GM23338 (cell line): ENCODE measurements at regions not wholly inside any gene's neighbourhood (a gene's known extent, or its start where the extent isn't known, plus 50 kb on each side); places are given as distances from the start of the nearest gene placed in this dataset.
A peak's percentile ranks its signal among the peaks of the same experiment; 100 is the strongest.
"Not testable (repeated sequence)": the region's sequence is repeated elsewhere in the genome, so short reads cannot be mapped to it uniquely, and the experiment has no call there.

Experiments
- ATAC-seq: fragments of 200-7000 bp; cut with Tn5 transposase; 3 replicates; pipeline ENCODE4 v1.9.1; 2020
- DNase-seq: peaks from one replicate; pipeline ENCODE4 v3.0.0-alpha.2; 2015; ENCODE audit warnings: low spot score
- H2AFZ ChIP-seq: fragments of 200-600 bp; sonication (generic); 2 replicates; pipeline ENCODE4 v1.8.0; 2016; ENCODE audit warnings: antibody characterized with exemption, mild to moderate bottlenecking, moderate library complexity
- H3F3A ChIP-seq: fragments of 200-600 bp; sonication (generic); replicated peaks from 2 replicates; pipeline ENCODE4 v1.8.0; 2017; ENCODE audit warnings: antibody characterized with exemption, mixed run types, low read depth
- H3K27ac ChIP-seq: fragments of 200-600 bp; sonication (generic); 2 replicates; pipeline ENCODE4 v1.6.1; 2016; ENCODE audit warnings: low read depth
- H3K27me3 ChIP-seq: fragments of 200-600 bp; sonication (generic); 2 replicates; pipeline ENCODE4 v1.8.0; 2016; ENCODE audit warnings: mild to moderate bottlenecking, mixed run types, moderate library complexity; ENCODE audit not compliant: insufficient read depth
- H3K36me3 ChIP-seq: fragments of 200-600 bp; sonication (generic); 2 replicates; pipeline ENCODE4 v1.8.0; 2016; ENCODE audit warnings: mild to moderate bottlenecking; ENCODE audit not compliant: insufficient read depth
- H3K4me1 ChIP-seq: fragments of 200-600 bp; sonication (generic); 2 replicates; pipeline ENCODE4 v1.8.0; 2016; ENCODE audit warnings: mild to moderate bottlenecking, moderate library complexity; ENCODE audit not compliant: insufficient read depth
- H3K4me2 ChIP-seq: fragments of 200-600 bp; sonication (generic); 2 replicates; pipeline ENCODE4 v1.7.1; 2017; ENCODE audit warnings: mixed run types
- H3K4me3 ChIP-seq: fragments of 200-600 bp; sonication (generic); 2 replicates; pipeline ENCODE4 v1.6.1; 2016; ENCODE audit warnings: mixed run types
- H3K79me2 ChIP-seq: fragments of 200-600 bp; sonication (generic); replicated peaks from 2 replicates; pipeline ENCODE4 v1.8.0; 2017; ENCODE audit warnings: mild to moderate bottlenecking; ENCODE audit not compliant: insufficient read depth
- H3K9me2 ChIP-seq: fragments of 200-600 bp; sonication (generic); 2 replicates; pipeline ENCODE4 v1.8.0; 2017; ENCODE audit not compliant: insufficient read depth
- H4K20me1 ChIP-seq: fragments of 200-600 bp; sonication (generic); replicated peaks from 2 replicates; pipeline ENCODE4 v1.8.0; 2017; ENCODE audit warnings: mild to moderate bottlenecking; ENCODE audit not compliant: insufficient read depth
- H3K27ac Mint-ChIP-seq: 2 replicates; pipeline ENCODE4 v1.8.0; 2020; ENCODE audit warnings: inconsistent platforms, mild to moderate bottlenecking, moderate library complexity, mixed read lengths
- H3K27me3 Mint-ChIP-seq: 3 replicates; pipeline ENCODE4 v1.8.0; 2022; ENCODE audit warnings: low read depth, mild to moderate bottlenecking, moderate library complexity, mixed read lengths, inconsistent platforms; ENCODE audit not compliant: insufficient read depth, poor library complexity
- H3K36me3 Mint-ChIP-seq: 3 replicates; pipeline ENCODE4 v1.8.0; 2021; ENCODE audit warnings: low read depth, mild to moderate bottlenecking, inconsistent platforms, moderate library complexity, mixed read lengths
- H3K4me1 Mint-ChIP-seq: 3 replicates; pipeline ENCODE4 v1.8.0; 2020; ENCODE audit warnings: mild to moderate bottlenecking, inconsistent platforms, mixed read lengths
- H3K4me3 Mint-ChIP-seq: 3 replicates; pipeline ENCODE4 v1.8.0; 2021; ENCODE audit warnings: moderate library complexity, mild to moderate bottlenecking, inconsistent platforms, mixed read lengths
- H3K9me3 Mint-ChIP-seq: 3 replicates; pipeline ENCODE4 v1.8.0; 2020; ENCODE audit warnings: moderate library complexity, mild to moderate bottlenecking, inconsistent platforms, mixed read lengths
- POLR2AphosphoS5 ChIP-seq: IDR thresholded peaks from 2 replicates; pipeline ENCODE4 v1.6.1; 2016; ENCODE audit warnings: antibody characterized with exemption, low read depth

DNA sequence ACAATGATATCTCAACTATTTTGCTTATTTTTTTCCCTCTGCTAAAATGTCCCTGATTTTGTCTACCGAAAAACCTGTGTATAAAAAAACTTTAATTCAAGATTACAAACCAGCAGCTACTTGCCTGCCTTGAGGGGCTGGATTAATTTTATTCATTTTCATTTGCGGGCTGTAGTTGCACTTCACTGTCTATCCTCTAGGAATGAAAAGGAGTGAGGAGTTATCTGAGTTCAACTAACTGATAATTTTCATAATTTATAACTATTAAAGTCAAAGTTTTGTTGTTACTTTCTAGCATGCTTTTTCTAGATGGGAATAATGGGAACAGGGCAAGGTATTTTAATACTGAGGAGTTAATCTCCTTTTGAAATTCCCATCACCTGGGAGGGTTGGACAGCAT, 50.3 kb upstream of the AGTPBP1 start:
- H2AFZ ChIP-seq, H3K27me3 ChIP-seq, H3K27ac Mint-ChIP-seq, H3K4me3 ChIP-seq, H4K20me1 ChIP-seq, H3K9me3 Mint-ChIP-seq, ATAC-seq, H3K4me3 Mint-ChIP-seq, H3K36me3 Mint-ChIP-seq, H3F3A ChIP-seq, H3K4me2 ChIP-seq, H3K4me1 ChIP-seq, H3K79me2 ChIP-seq, H3K27ac ChIP-seq, DNase-seq, H3K4me1 Mint-ChIP-seq, H3K36me3 ChIP-seq, H3K27me3 Mint-ChIP-seq, H3K9me2 ChIP-seq: not testable (repeated sequence)

DNA sequence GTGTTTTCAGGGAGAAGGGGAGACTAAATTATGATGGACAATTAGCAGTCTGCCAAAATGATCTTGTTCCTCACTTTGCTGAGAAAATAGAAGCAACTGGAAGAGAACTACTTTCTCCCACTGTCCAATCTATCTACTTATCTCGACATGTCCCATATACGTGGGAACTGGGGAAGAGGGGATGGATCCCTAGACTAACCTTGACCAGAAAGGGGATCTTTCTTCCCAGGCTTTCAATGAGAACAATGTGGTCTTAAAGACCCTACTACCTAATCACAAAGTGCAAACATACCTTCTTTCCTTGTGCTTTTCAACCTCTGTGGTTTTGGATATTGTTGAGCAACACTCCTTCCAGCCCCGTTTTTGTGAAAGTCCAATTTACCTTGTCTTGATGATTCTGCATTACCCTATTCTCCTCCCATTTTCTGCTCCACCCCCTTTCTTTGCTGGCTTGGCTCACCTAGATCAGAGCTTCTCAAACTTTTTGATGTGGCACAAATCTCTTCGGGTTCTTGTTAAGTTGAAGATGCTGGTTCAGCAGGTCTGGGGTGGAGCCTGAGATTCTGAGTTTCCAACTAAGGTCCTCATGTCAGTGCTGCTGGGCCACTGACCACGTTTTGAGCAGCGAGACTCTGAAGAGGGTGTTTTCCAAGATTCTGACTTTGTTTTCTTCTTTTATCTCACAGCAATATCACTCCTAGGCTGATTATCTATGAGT, 61.4 kb upstream of the AGTPBP1 start:
- H3K27ac Mint-ChIP-seq, result not testable (repeated sequence)

DNA sequence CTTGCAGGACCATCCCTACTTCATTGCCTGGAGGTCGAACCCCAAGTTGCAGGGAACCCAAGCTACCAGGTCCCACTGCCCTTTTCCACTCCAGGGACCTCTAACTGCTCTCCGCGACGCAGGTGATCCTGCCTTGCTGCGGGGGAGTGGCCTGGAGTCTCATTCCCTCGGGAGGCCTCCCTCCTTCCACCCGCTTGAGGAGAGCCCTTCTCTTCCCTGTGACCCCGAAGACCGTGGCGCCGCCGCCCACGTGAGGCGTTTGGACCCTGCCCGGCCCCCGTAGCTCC, 63.0 kb upstream of the AGTPBP1 start:
- not testable (repeated sequence) for H3K36me3 ChIP-seq, H3K27ac ChIP-seq, H3K4me3 Mint-ChIP-seq, H4K20me1 ChIP-seq, H3K79me2 ChIP-seq, H3K4me1 Mint-ChIP-seq, H3F3A ChIP-seq, ATAC-seq, H3K27me3 Mint-ChIP-seq, H3K4me1 ChIP-seq, H3K9me2 ChIP-seq, H3K9me3 Mint-ChIP-seq
- Histone ChIP-seq H3K27me3 (peaks cover 16% of the 10 kb centered on the region; the same call in 1 of the 2 replicates), H3K4me3 (peak overlapping the region; percentile 77), H3K4me2 (peak overlapping the region; percentile 73), H2AFZ (peak overlapping the region; percentile 81)
- DNase-seq, result peak; percentile 81
- TF ChIP-seq POLR2AphosphoS5, result peak; percentile 27; the same call in 1 of the 2 replicates
- Mint-ChIP-seq H3K36me3 (peaks cover 16% of the 10 kb centered on the region), H3K27ac (peak overlapping the region; percentile 84)

More for the DNA sequence above, 61.4 kb upstream of the AGTPBP1 start:
- DNase-seq, H3K4me1 ChIP-seq, H4K20me1 ChIP-seq, ATAC-seq, H3K4me3 ChIP-seq, H3K4me3 Mint-ChIP-seq, H2AFZ ChIP-seq, H3K79me2 ChIP-seq, H3K36me3 ChIP-seq, H3K4me1 Mint-ChIP-seq, H3K9me3 Mint-ChIP-seq, H3F3A ChIP-seq, H3K27me3 Mint-ChIP-seq, H3K27ac ChIP-seq, H3K9me2 ChIP-seq, H3K4me2 ChIP-seq: not testable (repeated sequence)
- H3K27me3 ChIP-seq, result peaks cover 16% of the 10 kb centered on the region; the same call in 1 of the 2 replicates
- peaks cover 10% of the 10 kb centered on the region for H3K36me3 Mint-ChIP-seq

DNA sequence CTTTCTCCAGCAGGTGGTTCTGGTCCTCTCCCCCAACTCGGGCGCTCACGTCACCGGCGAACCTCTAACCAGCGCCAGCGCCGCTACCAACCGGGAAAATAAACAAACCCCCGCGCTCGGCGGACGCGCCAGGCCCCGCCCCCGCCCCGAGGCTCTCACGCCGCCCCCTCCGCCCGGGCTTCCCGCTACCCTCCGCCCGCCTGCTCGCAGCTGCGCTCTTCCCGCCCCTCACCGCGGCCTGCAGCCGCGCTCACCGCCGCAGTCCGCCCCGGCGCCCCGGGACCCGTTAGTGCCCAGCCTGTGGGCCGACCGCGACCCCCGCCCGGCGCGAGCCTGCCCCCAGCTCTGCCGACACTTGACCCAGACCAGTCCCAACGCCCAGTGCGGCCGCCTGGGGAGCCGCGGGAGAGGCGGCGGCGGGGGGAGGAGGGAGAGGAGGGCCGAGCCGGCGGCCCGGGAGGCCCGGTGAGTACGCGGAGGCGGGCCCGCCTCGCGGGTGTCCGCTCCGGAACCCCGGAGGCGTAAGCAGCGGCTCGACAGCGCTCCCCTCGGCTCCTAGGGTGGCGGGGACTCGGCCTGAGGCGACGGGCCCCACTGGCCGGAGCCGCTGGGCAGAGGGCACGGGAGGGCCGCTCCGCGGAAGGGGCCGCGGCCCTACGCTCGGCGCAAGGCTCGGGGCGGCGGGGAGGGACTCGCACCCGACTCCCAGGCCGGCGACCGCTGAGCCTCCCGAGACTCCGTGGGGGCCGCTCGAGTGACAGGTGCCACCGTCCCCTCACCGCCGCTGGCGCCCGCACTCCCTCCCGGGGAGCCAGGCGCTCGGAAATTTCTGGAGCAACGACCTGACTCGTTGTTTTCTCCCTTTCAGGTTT, 63.6 kb upstream of the AGTPBP1 start:
- Histone ChIP-seq H3K27me3 (peaks cover 16% of the 10 kb centered on the region; the same call in 1 of the 2 replicates), H3K4me3 (peak overlapping the region; percentile 77), H3K4me2 (peak overlapping the region; percentile 88), H2AFZ (peak overlapping the region; percentile 92)
- H4K20me1 ChIP-seq, H3K9me2 ChIP-seq, H3K4me1 ChIP-seq, H3K27me3 Mint-ChIP-seq, H3F3A ChIP-seq, H3K9me3 Mint-ChIP-seq, H3K79me2 ChIP-seq, H3K27ac ChIP-seq, H3K36me3 ChIP-seq, H3K4me1 Mint-ChIP-seq: not testable (repeated sequence)
- peak; percentile 48 for DNase-seq
- Mint-ChIP-seq H3K27ac (peak overlapping the region; percentile 84), H3K4me3 (peak overlapping the region; percentile 83), H3K36me3 (peaks cover 16% of the 10 kb centered on the region)
- TF ChIP-seq POLR2AphosphoS5, result peak; percentile 49
- peak; percentile 90 for ATAC-seq

DNA sequence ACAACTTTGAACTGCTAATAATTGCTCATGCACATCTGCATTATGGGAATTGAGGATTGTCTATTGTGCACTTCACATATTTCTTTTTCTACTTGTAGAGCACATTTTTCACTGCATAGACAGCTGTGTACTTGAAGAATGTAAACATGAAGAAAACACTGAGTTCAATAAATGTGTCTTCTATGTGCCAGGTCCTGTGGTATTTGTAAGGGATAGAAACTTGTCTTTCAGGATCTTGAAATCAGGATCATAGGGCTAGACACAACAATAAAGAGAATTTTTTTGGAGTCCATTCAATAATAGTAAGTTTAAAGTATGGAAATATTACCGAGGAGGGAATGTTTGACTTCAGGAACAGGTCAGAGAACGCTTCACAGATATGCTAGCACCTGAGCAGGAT, 66.6 kb upstream of the AGTPBP1 start:
- not testable (repeated sequence) for H3K4me1 Mint-ChIP-seq, H3K27ac ChIP-seq, H3K4me3 ChIP-seq, H3K27me3 Mint-ChIP-seq, H3F3A ChIP-seq, H3K36me3 ChIP-seq, H3K9me2 ChIP-seq, H2AFZ ChIP-seq, H3K79me2 ChIP-seq, H3K27ac Mint-ChIP-seq, H3K9me3 Mint-ChIP-seq, H3K4me2 ChIP-seq, ATAC-seq, H3K4me3 Mint-ChIP-seq, H3K4me1 ChIP-seq, H4K20me1 ChIP-seq, DNase-seq
- peaks cover 18% of the 10 kb centered on the region for H3K36me3 Mint-ChIP-seq
- H3K27me3 ChIP-seq, result peaks cover 16% of the 10 kb centered on the region; the same call in 1 of the 2 replicates

DNA sequence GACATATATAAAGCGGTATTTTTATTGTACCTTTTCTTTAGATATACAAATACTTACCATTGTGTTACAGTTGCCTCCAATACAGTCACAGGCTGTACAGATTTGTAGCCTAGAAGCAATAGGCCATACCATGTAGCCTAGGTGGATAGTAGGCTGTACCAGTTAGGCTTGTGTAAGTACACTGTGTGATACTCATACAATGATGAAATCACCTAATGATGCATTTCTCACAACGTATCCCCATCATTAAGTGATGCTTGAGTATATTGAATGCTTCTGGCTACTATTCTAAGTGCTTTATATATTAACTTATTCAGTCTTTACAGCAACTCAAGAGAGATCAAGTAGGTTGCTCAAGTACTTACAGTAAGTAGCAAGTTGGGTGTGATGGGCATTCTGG, 71.6 kb upstream of the AGTPBP1 start:
- H3K27me3 Mint-ChIP-seq, DNase-seq: not testable (repeated sequence)

More for the DNA sequence above, 71.6 kb upstream of the AGTPBP1 start:
- not testable (repeated sequence) for H3K36me3 Mint-ChIP-seq, H3K4me2 ChIP-seq, H3K9me3 Mint-ChIP-seq, H3K27ac Mint-ChIP-seq, H3K27ac ChIP-seq, ATAC-seq, H3K4me3 Mint-ChIP-seq, H3K4me1 ChIP-seq, H3K9me2 ChIP-seq, H2AFZ ChIP-seq, H3K27me3 ChIP-seq, H3K4me1 Mint-ChIP-seq, H3K79me2 ChIP-seq, H3K4me3 ChIP-seq, H4K20me1 ChIP-seq, H3F3A ChIP-seq, H3K36me3 ChIP-seq
